GM06990 (cell line): ENCODE measurements at regions not wholly inside any gene's neighbourhood (a gene's known extent, or its start where the extent isn't known, plus 50 kb on each side); places are given as distances from the start of the nearest gene placed in this dataset.

Source experiments
- DNase-seq: peaks from one replicate; pipeline ENCODE4 v3.0.0-alpha.2; 2011; ENCODE audit not compliant: insufficient read length; ENCODE audit errors: extremely low read depth
- H3K27me3 ChIP-seq: replicated peaks from 2 replicates; pipeline ENCODE4 v1.6.0; 2011; ENCODE audit warnings: low read length; ENCODE audit not compliant: control insufficient read depth, insufficient read depth
- H3K36me3 ChIP-seq: 2 replicates; pipeline ENCODE4 v1.5.1; 2011; ENCODE audit warnings: low read length; ENCODE audit not compliant: control insufficient read depth, insufficient read depth
- H3K4me3 ChIP-seq: replicated peaks from 2 replicates; pipeline ENCODE4 v1.5.1; 2011; ENCODE audit warnings: low read depth, mild to moderate bottlenecking, control low read depth, low read length
- TF ChIP-seq, protein P1 (sequence below): IDR thresholded peaks from 2 replicates; pipeline ENCODE4 v1.5.1; 2011; ENCODE audit warnings: low read length, control low read depth, mild to moderate bottlenecking, inconsistent platforms; ENCODE audit not compliant: insufficient read depth, poor library complexity, severe bottlenecking

DNA sequence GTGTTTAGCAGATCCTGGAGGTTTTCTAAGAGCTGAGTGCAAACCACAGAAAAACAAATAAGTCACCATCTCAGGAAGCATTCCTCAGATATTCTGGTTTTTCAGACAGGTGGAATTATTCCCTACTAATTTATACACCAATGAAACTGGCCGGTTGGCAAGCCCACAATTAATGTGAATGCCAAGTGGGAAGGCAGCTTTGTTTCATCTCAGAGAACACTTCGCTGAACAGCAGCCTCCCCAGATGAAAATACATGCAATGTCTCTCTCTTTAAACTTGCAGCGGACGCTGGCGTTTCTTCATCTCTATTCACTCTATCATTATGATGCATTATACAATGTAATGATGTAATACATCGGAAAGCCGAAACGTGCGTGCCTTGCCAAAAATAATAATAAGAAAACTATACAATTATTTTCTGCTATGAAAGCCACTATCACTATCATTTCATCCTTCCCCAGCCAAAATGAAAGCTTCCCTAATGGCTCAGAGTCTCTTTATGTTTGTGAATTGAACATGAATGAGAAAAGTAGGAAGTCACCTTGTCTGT is 649.4 kb downstream of the BCL11A start:
- no peak for DNase-seq
- Histone ChIP-seq H3K4me3 (no peak overlapping the region), H3K36me3 (no peaks in the 10 kb centered on the region), H3K27me3 (no peaks in the 10 kb centered on the region)
- TF ChIP-seq, protein P1, sequence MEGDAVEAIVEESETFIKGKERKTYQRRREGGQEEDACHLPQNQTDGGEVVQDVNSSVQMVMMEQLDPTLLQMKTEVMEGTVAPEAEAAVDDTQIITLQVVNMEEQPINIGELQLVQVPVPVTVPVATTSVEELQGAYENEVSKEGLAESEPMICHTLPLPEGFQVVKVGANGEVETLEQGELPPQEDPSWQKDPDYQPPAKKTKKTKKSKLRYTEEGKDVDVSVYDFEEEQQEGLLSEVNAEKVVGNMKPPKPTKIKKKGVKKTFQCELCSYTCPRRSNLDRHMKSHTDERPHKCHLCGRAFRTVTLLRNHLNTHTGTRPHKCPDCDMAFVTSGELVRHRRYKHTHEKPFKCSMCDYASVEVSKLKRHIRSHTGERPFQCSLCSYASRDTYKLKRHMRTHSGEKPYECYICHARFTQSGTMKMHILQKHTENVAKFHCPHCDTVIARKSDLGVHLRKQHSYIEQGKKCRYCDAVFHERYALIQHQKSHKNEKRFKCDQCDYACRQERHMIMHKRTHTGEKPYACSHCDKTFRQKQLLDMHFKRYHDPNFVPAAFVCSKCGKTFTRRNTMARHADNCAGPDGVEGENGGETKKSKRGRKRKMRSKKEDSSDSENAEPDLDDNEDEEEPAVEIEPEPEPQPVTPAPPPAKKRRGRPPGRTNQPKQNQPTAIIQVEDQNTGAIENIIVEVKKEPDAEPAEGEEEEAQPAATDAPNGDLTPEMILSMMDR, result no peak

DNA sequence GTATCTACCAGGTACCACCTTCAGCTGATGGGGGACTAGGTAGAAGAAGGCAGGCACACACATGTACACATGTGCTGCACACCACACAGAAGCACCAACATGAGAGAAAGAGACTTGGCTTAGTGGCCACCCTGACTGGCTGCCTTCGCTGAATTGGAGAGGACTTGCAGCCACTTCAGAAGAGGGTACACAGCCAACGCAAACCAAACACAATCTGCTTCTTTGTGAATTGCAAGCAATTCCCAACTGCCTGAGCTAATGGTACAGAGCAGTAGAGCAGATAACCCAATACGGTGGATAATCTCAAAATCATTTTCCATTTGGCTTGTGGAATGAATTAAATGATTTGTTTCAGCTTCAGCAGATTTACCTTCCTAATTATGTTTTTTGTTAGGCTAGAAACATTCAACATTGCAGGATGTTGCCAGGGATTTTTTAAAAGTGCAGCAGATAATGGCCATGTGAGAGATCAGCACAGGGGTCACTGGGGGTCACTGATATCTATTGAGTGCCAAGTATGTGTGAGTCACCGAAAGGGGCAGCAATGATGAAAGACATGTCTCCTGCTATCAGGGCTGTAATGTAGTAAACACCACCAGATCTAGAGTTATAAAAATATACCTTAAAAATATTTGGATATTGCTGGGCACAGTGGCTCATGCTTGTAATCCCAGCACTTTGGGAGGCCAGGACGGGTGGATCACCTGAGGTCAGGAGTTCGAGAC is 652.6 kb downstream of the BCL11A start:
- Histone ChIP-seq H3K36me3 (no peaks in the 10 kb centered on the region), H3K4me3 (no peak overlapping the region), H3K27me3 (no peaks in the 10 kb centered on the region)
- DNase-seq, result no peak
- TF ChIP-seq, protein P1, result no peak

DNA sequence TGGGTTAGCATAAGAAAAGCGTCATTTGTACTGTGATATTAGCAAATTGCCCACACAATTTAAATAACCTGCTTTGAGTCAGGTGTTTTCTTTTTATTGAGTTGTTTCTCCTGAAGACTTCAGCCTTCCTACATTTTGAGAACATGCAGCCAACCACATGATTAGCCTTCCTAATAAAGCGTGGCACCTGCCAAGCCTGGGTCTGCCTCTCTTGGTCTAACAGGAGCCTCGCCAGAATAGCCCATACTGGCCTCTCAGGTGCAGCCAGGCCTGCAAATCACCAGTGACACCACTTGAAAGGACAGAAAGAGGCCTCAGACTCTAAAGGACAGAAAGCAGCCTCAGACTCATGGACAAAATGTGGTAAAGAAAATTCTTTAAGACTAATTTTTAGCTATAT is 653.8 kb downstream of the BCL11A start:
- TF ChIP-seq, protein P1, result no peak
- Histone ChIP-seq H3K4me3 (no peak overlapping the region), H3K27me3 (no peaks in the 10 kb centered on the region), H3K36me3 (no peaks in the 10 kb centered on the region)
- no peak for DNase-seq

DNA sequence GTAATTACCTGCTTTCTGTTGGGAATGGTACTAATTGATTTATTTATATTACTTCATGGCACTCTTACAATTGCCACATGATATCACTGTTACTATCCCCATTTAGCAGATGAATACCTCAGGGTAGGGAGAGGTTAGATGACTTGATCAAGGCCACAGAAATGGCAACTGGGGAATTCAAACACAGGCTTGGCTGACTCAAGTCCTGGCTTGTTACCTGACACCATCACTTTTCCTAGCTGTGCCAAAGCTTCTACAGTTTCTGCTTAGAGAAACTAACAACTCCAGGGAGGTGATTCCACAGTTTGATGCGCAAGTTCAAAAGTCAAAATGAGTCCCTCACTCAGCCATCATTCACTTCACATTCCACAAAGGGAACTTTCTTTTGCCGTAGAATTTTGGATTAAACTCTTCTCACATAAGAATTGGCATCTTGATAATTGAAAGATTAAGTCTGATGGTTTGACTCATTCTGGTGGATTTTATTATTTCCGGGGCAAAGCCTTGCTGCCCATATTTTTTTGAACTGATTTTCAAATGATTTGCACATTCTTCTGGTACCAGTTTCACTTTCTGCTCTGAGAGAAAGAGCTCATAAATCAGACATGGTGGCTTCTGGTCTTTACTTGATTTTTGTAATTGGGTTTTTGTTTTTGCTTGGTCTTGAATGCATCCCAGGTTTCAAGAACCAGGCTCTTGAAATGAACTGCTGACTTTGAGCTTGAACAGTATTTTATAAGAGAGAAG is 656.8 kb downstream of the BCL11A start:
- no peak for DNase-seq
- TF ChIP-seq, protein P1, result no peak
- Histone ChIP-seq H3K4me3 (no peak overlapping the region), H3K36me3 (no peaks in the 10 kb centered on the region), H3K27me3 (no peaks in the 10 kb centered on the region)

DNA sequence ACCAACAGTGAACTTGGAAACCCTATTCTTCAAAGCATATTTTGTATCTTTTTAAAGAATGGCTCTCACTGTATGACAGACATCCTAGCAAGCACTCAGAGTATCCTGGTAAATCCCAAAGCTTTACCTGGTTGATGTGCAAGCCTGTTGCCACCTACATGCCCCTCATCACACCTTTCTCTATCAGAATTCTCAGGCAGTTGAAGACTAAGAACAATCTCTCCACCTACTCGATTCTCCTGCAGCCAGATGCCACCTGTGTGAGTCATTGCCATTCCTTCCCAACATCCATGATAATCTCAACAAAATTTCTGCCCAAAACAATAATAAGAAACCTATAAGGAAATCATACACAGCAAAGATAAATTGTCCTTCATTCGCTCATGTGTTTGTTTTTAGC is 659.8 kb downstream of the BCL11A start:
- TF ChIP-seq, protein P1, result no peak
- no peak for DNase-seq
- Histone ChIP-seq H3K4me3 (no peak overlapping the region), H3K27me3 (no peaks in the 10 kb centered on the region), H3K36me3 (no peaks in the 10 kb centered on the region)
